GM23338 (cell line): ENCODE measurements at regions not wholly inside any gene's neighbourhood (a gene's known extent, or its start where the extent isn't known, plus 50 kb on each side); places are given as distances from the start of the nearest gene placed in this dataset.

Experiments
- ATAC-seq: fragments of 200-7000 bp; cut with Tn5 transposase; 3 replicates; pipeline ENCODE4 v1.9.1; 2020
- DNase-seq: peaks from one replicate; pipeline ENCODE4 v3.0.0-alpha.2; 2015; ENCODE audit warnings: low spot score
- H2AFZ ChIP-seq: fragments of 200-600 bp; sonication (generic); 2 replicates; pipeline ENCODE4 v1.8.0; 2016; ENCODE audit warnings: antibody characterized with exemption, mild to moderate bottlenecking, moderate library complexity
- H3F3A ChIP-seq: fragments of 200-600 bp; sonication (generic); replicated peaks from 2 replicates; pipeline ENCODE4 v1.8.0; 2017; ENCODE audit warnings: antibody characterized with exemption, mixed run types, low read depth
- H3K27ac ChIP-seq: fragments of 200-600 bp; sonication (generic); 2 replicates; pipeline ENCODE4 v1.6.1; 2016; ENCODE audit warnings: low read depth
- H3K27me3 ChIP-seq: fragments of 200-600 bp; sonication (generic); 2 replicates; pipeline ENCODE4 v1.8.0; 2016; ENCODE audit warnings: mild to moderate bottlenecking, mixed run types, moderate library complexity; ENCODE audit not compliant: insufficient read depth
- H3K36me3 ChIP-seq: fragments of 200-600 bp; sonication (generic); 2 replicates; pipeline ENCODE4 v1.8.0; 2016; ENCODE audit warnings: mild to moderate bottlenecking; ENCODE audit not compliant: insufficient read depth
- H3K4me1 ChIP-seq: fragments of 200-600 bp; sonication (generic); 2 replicates; pipeline ENCODE4 v1.8.0; 2016; ENCODE audit warnings: mild to moderate bottlenecking, moderate library complexity; ENCODE audit not compliant: insufficient read depth
- H3K4me2 ChIP-seq: fragments of 200-600 bp; sonication (generic); 2 replicates; pipeline ENCODE4 v1.7.1; 2017; ENCODE audit warnings: mixed run types
- H3K4me3 ChIP-seq: fragments of 200-600 bp; sonication (generic); 2 replicates; pipeline ENCODE4 v1.6.1; 2016; ENCODE audit warnings: mixed run types
- H3K79me2 ChIP-seq: fragments of 200-600 bp; sonication (generic); replicated peaks from 2 replicates; pipeline ENCODE4 v1.8.0; 2017; ENCODE audit warnings: mild to moderate bottlenecking; ENCODE audit not compliant: insufficient read depth
- H3K9me2 ChIP-seq: fragments of 200-600 bp; sonication (generic); 2 replicates; pipeline ENCODE4 v1.8.0; 2017; ENCODE audit not compliant: insufficient read depth
- H4K20me1 ChIP-seq: fragments of 200-600 bp; sonication (generic); replicated peaks from 2 replicates; pipeline ENCODE4 v1.8.0; 2017; ENCODE audit warnings: mild to moderate bottlenecking; ENCODE audit not compliant: insufficient read depth
- H3K27ac Mint-ChIP-seq: 2 replicates; pipeline ENCODE4 v1.8.0; 2020; ENCODE audit warnings: inconsistent platforms, mild to moderate bottlenecking, moderate library complexity, mixed read lengths
- H3K27me3 Mint-ChIP-seq: 3 replicates; pipeline ENCODE4 v1.8.0; 2022; ENCODE audit warnings: low read depth, mild to moderate bottlenecking, moderate library complexity, mixed read lengths, inconsistent platforms; ENCODE audit not compliant: insufficient read depth, poor library complexity
- H3K36me3 Mint-ChIP-seq: 3 replicates; pipeline ENCODE4 v1.8.0; 2021; ENCODE audit warnings: low read depth, mild to moderate bottlenecking, inconsistent platforms, moderate library complexity, mixed read lengths
- H3K4me1 Mint-ChIP-seq: 3 replicates; pipeline ENCODE4 v1.8.0; 2020; ENCODE audit warnings: mild to moderate bottlenecking, inconsistent platforms, mixed read lengths
- H3K4me3 Mint-ChIP-seq: 3 replicates; pipeline ENCODE4 v1.8.0; 2021; ENCODE audit warnings: moderate library complexity, mild to moderate bottlenecking, inconsistent platforms, mixed read lengths
- H3K9me3 Mint-ChIP-seq: 3 replicates; pipeline ENCODE4 v1.8.0; 2020; ENCODE audit warnings: moderate library complexity, mild to moderate bottlenecking, inconsistent platforms, mixed read lengths
- NANOG ChIP-seq: IDR thresholded peaks from 2 replicates; pipeline ENCODE4 v1.6.1; 2016; ENCODE audit warnings: antibody characterized with exemption, borderline replicate concordance
- STAT1 ChIP-seq: IDR thresholded peaks from one replicate; pipeline ENCODE4 v1.6.1; 2016; ENCODE audit warnings: antibody characterized with exemption; ENCODE audit not compliant: unreplicated experiment
- ZNF114 ChIP-seq: fragments of 250-450 bp; sonication (Bioruptor Pico); IDR thresholded peaks from 2 replicates; pipeline ENCODE4 v1.5.0; 2020; ENCODE audit warnings: mild to moderate bottlenecking, moderate library complexity
- TF ChIP-seq, protein P1 (sequence below): IDR thresholded peaks from one replicate; pipeline ENCODE4 v1.6.1; 2018; ENCODE audit warnings: antibody characterized with exemption; ENCODE audit not compliant: unreplicated experiment
- TF ChIP-seq, protein P2 (sequence below): fragments of 250-450 bp; sonication (Bioruptor Pico); IDR thresholded peaks from 2 replicates; pipeline ENCODE4 v1.5.0; 2020; ENCODE audit warnings: mild to moderate bottlenecking, moderate library complexity
- TF ChIP-seq, protein P3 (sequence below), 2 experiments: fragments of 200-600 bp in 1 of 2; sonication (generic) in 1 of 2; conservative IDR thresholded peaks; 2 replicates each; pipeline versions ENCODE4 v1.5.1 to v1.6.1; 2016 to 2017; ENCODE audit warnings: antibody characterized with exemption in 2 of 2, low read depth in 2 of 2, mild to moderate bottlenecking in 2 of 2, moderate library complexity in 1 of 2

DNA sequence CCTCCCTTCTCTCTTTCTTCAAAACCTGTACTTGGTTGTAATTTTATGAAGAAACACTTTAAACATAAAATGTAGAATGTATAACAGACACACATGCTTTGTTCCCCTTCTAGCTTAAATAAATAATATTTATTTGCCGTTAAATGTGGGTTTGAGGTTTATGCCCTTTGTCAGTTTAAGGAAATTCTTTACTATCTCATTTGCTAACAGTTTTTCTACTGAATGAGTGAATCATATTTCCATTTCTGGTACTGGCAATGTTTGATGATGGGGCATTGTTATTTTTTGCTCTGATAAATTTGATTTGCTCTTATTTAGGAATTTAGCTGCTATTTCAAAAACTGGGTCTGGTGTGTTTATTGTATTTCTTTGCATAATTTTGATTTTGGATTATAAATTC is 555.6 kb downstream of the CCDC85A start:
- Histone ChIP-seq H3K27ac (no peak overlapping the region), H3K4me2 (no peak overlapping the region), H3K9me2 (no peaks in the 10 kb centered on the region), H3K79me2 (no peaks in the 10 kb centered on the region), H3K4me3 (no peak overlapping the region), H2AFZ (no peak overlapping the region), H4K20me1 (no peaks in the 10 kb centered on the region), H3K27me3 (no peaks in the 10 kb centered on the region), H3F3A (no peaks in the 10 kb centered on the region), H3K4me1 (no peaks in the 10 kb centered on the region), H3K36me3 (no peaks in the 10 kb centered on the region)
- H3K4me3 Mint-ChIP-seq: no peak overlapping the region
- DNase-seq (no peak), ATAC-seq (no peak)
- H3K9me3 Mint-ChIP-seq: peaks cover 6% of the 10 kb centered on the region; the same call in 1 of the 3 replicates
- no peaks in the 10 kb centered on the region for H3K4me1 Mint-ChIP-seq
- 0 out of 3 replicates have a peak, but pooled peaks cover 4% of the 10 kb centered on the region for H3K36me3 Mint-ChIP-seq
- H3K27ac Mint-ChIP-seq: no peak overlapping the region
- H3K27me3 Mint-ChIP-seq: peaks cover 3% of the 10 kb centered on the region
- TF ChIP-seq, protein P1, sequence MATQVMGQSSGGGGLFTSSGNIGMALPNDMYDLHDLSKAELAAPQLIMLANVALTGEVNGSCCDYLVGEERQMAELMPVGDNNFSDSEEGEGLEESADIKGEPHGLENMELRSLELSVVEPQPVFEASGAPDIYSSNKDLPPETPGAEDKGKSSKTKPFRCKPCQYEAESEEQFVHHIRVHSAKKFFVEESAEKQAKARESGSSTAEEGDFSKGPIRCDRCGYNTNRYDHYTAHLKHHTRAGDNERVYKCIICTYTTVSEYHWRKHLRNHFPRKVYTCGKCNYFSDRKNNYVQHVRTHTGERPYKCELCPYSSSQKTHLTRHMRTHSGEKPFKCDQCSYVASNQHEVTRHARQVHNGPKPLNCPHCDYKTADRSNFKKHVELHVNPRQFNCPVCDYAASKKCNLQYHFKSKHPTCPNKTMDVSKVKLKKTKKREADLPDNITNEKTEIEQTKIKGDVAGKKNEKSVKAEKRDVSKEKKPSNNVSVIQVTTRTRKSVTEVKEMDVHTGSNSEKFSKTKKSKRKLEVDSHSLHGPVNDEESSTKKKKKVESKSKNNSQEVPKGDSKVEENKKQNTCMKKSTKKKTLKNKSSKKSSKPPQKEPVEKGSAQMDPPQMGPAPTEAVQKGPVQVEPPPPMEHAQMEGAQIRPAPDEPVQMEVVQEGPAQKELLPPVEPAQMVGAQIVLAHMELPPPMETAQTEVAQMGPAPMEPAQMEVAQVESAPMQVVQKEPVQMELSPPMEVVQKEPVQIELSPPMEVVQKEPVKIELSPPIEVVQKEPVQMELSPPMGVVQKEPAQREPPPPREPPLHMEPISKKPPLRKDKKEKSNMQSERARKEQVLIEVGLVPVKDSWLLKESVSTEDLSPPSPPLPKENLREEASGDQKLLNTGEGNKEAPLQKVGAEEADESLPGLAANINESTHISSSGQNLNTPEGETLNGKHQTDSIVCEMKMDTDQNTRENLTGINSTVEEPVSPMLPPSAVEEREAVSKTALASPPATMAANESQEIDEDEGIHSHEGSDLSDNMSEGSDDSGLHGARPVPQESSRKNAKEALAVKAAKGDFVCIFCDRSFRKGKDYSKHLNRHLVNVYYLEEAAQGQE: no peak
- TF ChIP-seq ZNF114 (CRISPR knock-in tag): no peak

DNA sequence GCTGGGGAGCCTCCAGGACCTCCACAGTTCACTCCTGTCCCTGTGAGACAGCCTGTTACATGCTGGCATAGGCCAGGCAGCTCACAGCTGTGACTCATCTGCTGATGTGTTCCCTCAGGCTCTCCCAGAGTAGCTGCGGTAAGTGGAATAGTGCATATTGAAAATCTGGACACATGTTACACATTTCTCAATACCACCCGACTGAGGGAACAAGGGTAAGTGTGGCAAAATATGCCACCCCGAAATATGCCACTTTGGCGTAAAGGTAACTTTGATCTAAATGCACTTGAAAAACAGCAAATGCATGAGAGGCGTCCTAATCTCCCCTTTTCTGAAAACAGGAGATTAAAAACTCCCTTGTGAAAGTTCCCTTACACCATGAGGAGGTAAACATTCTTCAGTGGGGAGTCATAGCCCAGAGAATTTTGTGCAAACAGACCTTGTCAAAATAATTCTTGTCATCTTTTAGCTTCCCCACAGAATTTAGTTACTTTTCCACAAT is 557.9 kb downstream of the CCDC85A start:
- Histone ChIP-seq H4K20me1 (no peaks in the 10 kb centered on the region), H3F3A (no peaks in the 10 kb centered on the region), H2AFZ (no peak overlapping the region), H3K36me3 (no peaks in the 10 kb centered on the region), H3K4me3 (no peak overlapping the region), H3K4me1 (no peaks in the 10 kb centered on the region), H3K4me2 (no peak overlapping the region), H3K27ac (no peak overlapping the region), H3K79me2 (no peaks in the 10 kb centered on the region), H3K9me2 (no peaks in the 10 kb centered on the region), H3K27me3 (no peaks in the 10 kb centered on the region)
- TF ChIP-seq NANOG (no peak), STAT1 (no peak), ZNF114 (CRISPR knock-in tag) (no peak)
- TF ChIP-seq, protein P2, sequence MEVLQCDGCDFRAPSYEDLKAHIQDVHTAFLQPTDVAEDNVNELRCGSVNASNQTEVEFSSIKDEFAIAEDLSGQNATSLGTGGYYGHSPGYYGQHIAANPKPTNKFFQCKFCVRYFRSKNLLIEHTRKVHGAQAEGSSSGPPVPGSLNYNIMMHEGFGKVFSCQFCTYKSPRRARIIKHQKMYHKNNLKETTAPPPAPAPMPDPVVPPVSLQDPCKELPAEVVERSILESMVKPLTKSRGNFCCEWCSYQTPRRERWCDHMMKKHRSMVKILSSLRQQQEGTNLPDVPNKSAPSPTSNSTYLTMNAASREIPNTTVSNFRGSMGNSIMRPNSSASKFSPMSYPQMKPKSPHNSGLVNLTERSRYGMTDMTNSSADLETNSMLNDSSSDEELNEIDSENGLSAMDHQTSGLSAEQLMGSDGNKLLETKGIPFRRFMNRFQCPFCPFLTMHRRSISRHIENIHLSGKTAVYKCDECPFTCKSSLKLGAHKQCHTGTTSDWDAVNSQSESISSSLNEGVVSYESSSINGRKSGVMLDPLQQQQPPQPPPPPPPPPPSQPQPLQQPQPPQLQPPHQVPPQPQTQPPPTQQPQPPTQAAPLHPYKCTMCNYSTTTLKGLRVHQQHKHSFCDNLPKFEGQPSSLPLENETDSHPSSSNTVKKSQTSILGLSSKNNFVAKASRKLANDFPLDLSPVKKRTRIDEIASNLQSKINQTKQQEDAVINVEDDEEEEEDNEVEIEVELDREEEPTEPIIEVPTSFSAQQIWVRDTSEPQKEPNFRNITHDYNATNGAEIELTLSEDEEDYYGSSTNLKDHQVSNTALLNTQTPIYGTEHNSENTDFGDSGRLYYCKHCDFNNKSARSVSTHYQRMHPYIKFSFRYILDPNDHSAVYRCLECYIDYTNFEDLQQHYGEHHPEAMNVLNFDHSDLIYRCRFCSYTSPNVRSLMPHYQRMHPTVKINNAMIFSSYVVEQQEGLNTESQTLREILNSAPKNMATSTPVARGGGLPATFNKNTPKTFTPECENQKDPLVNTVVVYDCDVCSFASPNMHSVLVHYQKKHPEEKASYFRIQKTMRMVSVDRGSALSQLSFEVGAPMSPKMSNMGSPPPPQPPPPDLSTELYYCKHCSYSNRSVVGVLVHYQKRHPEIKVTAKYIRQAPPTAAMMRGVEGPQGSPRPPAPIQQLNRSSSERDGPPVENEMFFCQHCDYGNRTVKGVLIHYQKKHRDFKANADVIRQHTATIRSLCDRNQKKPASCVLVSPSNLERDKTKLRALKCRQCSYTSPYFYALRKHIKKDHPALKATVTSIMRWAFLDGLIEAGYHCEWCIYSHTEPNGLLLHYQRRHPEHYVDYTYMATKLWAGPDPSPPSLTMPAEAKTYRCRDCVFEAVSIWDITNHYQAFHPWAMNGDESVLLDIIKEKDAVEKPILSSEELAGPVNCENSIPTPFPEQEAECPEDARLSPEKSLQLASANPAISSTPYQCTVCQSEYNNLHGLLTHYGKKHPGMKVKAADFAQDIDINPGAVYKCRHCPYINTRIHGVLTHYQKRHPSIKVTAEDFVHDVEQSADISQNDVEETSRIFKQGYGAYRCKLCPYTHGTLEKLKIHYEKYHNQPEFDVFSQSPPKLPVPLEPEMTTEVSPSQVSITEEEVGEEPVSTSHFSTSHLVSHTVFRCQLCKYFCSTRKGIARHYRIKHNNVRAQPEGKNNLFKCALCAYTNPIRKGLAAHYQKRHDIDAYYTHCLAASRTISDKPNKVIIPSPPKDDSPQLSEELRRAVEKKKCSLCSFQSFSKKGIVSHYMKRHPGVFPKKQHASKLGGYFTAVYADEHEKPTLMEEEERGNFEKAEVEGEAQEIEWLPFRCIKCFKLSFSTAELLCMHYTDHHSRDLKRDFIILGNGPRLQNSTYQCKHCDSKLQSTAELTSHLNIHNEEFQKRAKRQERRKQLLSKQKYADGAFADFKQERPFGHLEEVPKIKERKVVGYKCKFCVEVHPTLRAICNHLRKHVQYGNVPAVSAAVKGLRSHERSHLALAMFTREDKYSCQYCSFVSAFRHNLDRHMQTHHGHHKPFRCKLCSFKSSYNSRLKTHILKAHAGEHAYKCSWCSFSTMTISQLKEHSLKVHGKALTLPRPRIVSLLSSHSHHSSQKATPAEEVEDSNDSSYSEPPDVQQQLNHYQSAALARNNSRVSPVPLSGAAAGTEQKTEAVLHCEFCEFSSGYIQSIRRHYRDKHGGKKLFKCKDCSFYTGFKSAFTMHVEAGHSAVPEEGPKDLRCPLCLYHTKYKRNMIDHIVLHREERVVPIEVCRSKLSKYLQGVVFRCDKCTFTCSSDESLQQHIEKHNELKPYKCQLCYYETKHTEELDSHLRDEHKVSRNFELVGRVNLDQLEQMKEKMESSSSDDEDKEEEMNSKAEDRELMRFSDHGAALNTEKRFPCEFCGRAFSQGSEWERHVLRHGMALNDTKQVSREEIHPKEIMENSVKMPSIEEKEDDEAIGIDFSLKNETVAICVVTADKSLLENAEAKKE: no peak
- TF ChIP-seq, protein P3, sequence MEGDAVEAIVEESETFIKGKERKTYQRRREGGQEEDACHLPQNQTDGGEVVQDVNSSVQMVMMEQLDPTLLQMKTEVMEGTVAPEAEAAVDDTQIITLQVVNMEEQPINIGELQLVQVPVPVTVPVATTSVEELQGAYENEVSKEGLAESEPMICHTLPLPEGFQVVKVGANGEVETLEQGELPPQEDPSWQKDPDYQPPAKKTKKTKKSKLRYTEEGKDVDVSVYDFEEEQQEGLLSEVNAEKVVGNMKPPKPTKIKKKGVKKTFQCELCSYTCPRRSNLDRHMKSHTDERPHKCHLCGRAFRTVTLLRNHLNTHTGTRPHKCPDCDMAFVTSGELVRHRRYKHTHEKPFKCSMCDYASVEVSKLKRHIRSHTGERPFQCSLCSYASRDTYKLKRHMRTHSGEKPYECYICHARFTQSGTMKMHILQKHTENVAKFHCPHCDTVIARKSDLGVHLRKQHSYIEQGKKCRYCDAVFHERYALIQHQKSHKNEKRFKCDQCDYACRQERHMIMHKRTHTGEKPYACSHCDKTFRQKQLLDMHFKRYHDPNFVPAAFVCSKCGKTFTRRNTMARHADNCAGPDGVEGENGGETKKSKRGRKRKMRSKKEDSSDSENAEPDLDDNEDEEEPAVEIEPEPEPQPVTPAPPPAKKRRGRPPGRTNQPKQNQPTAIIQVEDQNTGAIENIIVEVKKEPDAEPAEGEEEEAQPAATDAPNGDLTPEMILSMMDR (conservative IDR thresholded peaks at IDR 0.05; ENCODE audit: low read depth in 2 of 2): no peak
- no peaks in the 10 kb centered on the region for H3K36me3 Mint-ChIP-seq
- H3K4me1 Mint-ChIP-seq: no peaks in the 10 kb centered on the region
- ATAC-seq: no peak
- no peak overlapping the region for H3K27ac Mint-ChIP-seq
- no peaks in the 10 kb centered on the region for H3K9me3 Mint-ChIP-seq
- DNase-seq: no peak
- peaks cover 3% of the 10 kb centered on the region for H3K27me3 Mint-ChIP-seq
- no peak overlapping the region for H3K4me3 Mint-ChIP-seq
